Stimulated activated CD8-positive, alpha-beta memory T cell treated with anti-CD3 and anti-CD28 coated beads, Interleukin-12 subunit alpha, Interleukin-12 subunit beta, amount 100 ng/mL, for 24 hours (primary cell): ENCODE measurements at regions not wholly inside any gene's neighbourhood (a gene's known extent, or its start where the extent isn't known, plus 50 kb on each side); places are given as distances from the start of the nearest gene placed in this dataset.
A peak's percentile ranks its signal among the peaks of the same experiment; 100 is the strongest.
"Not testable (repeated sequence)": the region's sequence is repeated elsewhere in the genome, so short reads cannot be mapped to it uniquely, and the experiment has no call there.

Source experiments
- DNase-seq: peaks from one replicate; pipeline ENCODE4 v3.0.0-alpha.2; 2020; ENCODE audit errors: extremely low read depth

DNA sequence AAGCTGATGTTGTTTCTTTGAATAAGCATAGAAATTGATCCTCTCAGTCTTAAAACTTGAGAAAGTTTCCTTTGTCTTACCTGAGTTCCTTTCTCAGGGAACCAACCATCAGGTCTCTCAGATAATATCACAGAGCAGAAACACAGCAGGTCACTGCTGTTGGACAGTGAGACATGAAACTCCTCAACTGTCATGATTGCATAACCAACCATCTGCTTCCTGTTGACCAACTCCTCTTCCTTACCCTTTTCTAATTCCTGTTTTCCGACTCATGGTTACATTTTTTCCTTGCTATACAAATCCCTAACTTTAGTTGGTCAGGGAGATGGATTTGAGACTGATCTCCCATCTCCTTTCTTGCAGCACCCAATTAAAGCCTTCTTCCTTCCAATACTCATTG, 845.3 kb downstream of the FAM181B start:
- no peak for DNase-seq

DNA sequence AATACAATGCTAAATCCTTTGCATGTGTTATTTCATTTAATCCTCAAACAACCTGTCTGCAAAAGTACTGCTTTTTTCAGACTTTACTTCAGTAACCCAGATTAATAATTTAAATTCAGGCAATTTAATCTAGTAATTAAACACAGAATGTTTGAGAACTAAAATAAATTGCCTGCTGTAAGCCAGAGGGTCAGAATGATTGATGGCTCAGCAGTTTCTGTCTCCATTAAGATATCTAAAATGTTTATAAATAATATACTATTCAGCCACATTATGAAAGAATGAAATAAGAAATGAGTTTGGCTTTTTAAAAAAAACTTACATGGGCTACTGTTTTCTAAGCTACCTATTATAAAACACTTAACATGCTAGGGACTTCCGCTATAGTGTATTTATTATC, 846.0 kb downstream of the FAM181B start:
- DNase-seq, result no peak

DNA sequence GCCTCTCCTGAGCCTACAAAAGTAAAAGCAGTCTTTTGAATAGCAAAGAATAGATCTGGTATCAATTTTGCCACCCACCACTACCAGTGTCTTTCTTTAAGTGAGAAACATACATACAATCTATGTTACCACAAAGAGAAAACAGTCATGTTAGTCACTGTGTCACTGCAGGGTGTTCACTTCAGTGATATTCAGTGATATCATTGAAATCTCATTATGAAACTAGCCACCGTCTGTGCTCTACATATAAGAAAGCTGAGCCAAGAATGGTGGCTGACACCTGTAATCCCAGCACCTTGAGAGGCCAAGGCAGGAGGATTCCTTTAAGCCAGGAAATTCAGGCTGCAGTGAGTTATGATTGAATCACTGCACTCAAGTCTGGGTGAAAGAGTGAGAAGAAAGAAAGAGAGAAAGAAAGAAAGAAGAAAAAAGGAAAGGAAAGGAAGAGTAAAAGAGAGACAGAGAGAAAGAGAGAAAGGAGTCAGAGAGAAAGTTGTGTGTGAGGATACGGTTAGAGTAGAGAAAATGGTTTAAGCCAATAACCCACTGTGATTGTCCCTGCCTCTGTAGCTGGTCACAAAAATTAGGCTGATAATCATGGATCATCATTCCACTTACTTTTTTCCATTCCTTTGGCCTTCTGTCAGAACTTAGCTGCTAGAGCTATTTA, 847.1 kb downstream of the FAM181B start:
- DNase-seq, result no peak

DNA sequence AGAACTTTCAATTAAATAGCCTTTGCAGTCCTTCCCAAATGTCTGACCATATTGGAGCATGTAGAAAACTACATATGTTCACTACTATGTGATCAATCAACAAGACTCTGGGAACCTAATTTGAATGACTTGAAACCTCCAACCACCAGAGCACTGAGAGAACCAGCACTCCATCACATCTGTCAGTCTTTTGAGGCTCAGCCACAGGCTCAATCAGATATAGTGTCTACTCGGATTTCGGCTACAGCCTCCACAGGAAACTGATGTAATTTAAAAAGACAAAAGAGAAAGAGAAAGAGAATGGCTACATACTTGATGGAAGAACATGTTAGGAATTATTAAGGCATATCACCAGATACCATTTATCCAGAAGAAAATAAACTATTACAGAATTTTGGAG, 859.0 kb downstream of the FAM181B start:
- no peak for DNase-seq

DNA sequence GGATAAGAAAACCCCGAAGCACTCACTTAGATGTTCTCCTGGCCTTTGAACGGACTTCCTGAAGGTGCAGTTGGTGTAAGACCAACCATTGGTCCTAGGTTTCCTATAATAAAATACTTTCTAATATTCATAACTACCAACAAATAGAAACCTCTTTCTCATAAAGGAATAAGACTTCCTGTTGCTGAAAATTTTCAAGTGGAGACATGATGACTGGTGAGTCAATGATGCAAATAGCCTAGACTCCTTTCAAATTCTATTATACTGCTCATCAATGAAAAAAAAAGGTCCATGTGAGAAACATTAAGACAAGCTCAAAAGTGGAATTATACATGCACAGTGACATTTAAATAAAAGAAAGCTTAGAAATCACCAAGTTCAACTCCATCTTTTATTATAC, 862.8 kb downstream of the FAM181B start:
- no peak for DNase-seq

DNA sequence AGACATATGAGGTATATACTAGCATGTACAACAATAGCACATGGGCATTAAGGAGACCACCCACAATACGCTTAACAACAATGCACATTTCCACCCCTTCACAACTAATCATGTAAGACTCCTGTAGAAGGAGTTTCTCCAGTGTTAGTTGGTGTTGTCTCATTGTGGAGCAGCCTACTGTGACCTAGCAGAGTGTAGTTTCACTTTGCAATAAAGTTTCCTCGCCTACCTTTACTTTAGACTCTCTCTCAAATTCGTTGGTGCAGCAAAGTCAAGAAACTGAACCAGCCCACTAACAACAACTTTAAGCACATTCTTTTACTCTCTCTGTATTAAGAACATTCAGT, 863.6 kb downstream of the FAM181B start:
- DNase-seq, result no peak

DNA sequence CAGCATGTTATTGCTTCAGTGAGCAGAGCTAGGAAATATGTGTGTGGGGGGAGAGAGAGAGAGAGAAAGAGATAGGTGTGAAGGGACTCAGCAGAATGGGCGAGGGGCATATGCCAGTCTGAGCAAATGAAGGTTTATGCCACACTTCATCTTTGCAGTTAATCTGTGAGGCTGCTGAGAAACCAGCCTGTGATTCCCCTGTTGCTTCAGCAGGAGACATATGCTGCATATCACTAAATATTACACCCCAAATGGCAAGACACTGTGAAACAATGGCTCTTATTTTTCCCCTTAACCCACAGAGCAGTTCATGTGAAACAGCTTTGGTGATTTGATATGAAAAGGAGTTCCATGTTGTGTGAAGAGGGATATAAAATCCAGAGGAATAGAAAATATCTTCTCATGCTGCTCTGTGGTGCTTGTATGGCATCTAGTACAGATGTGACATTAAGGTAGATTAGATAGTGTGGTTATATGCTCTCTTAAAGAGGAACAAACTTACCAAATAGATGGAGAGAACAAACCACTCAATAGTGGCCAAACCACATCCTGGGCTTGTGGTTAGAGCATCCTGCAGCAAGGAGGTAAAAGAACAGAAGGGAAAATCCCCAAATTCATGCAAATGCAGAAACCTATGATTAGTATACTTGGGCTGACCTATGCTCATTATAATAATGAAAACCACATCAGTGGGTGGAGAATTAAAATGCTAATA, 864.2 kb downstream of the FAM181B start:
- peak; percentile 61 for DNase-seq

DNA sequence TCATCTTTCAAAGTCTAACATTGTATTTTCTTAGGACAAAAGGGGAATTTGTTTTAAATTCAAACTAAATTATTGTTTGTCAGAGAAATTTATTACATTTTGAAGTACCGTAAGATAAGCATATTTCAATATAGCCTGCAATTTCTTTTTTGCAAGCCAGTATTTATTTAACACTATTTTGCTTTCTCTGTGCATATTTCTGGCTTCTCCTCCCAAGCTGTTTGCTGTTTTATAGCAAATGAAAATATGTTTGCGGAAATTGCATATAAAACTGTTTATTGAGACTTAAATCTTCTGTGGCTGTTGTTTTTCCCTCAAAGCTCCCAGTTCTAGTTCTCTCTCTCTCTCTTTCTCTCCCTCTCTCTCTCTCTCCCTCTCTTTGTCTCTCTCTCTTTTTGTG, 866.8 kb downstream of the FAM181B start:
- no peak for DNase-seq

DNA sequence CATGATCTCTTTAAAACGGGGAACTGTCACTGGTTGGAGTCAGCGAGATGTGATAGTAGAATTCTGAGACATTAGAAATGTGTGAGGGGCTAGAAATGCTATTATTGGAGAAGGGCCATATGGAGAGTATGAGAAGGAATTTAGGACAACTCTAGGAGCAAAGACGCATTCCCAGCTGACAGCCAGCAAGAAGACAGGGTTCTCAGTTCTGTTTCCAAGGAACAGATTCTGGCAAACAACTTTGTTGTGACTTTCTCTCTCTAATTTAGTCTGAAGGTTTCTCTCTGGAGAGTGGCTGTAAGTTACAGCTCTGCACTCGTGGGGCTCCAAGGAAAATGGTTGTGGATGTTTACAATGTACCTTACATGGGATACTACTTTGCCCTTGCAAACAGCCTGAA, 876.3 kb downstream of the FAM181B start:
- no peak for DNase-seq

DNA sequence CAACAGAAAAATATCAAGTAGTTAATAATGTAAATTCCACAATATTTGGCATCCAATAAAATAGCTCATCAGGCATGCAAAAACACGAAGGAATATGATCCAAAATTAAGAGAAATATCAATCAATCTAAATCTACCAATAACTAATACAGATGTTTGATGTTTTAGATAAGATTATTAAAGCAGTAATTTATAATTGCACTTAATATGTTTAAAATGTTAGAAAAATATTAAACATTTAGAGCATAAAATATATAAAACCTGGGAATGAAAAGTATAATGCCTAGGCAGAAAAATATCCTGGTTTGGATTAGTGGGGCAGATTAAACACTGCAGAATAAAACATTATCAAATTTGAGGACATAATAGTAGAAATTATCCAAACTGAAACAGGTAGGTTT, 879.9 kb downstream of the FAM181B start:
- no peak for DNase-seq

DNA sequence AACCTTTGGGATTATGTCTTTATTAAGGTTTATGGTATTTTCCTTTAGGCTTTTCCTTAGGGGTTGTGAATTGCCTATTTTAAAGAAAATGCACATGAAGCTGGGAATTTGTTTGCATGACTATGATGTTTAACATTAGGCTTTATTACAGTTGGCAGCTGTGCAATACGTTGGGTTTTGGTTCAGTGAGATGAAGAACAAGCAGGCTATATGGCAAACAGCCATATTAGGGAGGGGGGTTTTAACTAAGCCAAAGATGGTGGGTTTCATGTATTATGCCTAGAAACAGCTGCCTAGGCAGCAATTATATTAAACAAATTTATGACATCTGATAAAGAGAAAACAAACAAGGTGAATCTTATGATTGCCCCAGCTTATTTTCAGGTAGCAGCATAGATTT, 880.8 kb downstream of the FAM181B start:
- DNase-seq, result no peak

DNA sequence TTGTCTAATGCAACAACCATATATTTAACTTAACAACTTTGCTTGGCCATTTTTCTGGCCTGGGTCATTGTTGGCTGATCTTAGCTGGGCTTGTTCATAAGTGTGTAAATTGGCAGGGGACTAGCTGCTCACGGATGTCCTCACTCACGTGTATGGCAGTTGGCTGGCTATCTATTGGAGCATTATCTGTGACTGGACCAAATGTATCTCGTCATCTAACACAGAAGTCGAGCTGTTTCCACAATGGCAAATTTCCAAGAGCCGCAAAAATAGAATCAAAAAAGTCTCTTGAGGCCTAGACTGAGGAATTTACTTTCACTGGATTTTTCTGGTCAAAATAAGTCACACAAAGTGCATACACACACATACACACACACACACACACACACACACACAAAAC, 893.3 kb downstream of the FAM181B start:
- DNase-seq, result no peak

DNA sequence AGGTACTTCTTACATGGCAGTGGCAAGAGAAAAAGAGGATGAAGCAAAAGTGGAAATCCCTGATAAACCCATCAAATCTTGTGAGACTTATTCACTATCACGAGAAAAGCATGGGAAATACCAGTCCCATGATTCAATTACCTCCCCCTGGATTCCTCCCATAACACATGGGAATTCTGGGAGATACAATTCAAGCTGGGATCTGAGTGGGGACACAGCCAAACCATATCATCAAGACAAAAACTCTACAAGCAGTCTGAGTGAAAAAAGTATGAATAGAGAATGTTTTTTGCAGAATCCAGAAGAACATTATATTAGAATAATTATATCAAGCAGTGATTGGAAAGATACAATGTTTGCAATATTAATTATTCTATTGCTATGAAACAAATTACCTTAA, 893.7 kb downstream of the FAM181B start:
- no peak for DNase-seq

DNA sequence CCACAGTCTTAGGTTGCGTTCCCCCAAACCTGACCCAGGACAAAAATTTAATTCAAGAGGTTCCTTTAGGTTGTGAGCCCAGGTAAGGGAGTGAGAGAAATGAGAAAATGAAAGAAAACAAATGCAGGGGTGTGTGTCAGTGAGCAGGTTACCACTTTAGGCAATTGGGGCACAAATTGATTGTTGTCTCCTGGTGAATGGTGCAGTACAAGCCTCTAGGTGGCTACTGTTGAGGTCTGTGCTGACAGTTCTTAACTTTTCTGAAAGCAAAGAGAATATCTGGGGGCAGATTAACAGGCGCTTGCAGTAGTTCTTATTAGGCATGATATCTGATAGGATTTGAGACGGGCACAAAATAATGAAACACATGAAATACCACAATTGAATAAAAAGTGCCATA, 894.6 kb downstream of the FAM181B start:
- DNase-seq, result no peak

DNA sequence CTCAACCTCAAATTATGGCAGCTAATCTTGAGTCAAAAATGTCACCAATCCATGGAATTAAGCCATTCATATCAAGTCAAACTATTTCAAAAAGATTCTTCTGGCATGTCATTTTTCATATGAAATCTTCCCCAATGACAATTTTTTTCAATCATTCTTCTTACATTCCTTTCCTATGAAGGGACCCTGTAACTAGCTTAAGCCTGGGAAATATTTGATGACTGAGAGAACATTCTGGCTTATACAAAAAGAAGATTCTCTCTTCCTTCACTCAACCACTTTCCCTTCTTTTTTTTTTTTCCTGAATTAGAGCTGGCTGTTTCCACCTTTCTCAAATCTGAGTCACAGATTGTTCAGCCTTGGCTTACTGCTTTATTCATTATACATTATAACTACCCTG, 903.7 kb downstream of the FAM181B start:
- DNase-seq, result no peak

DNA sequence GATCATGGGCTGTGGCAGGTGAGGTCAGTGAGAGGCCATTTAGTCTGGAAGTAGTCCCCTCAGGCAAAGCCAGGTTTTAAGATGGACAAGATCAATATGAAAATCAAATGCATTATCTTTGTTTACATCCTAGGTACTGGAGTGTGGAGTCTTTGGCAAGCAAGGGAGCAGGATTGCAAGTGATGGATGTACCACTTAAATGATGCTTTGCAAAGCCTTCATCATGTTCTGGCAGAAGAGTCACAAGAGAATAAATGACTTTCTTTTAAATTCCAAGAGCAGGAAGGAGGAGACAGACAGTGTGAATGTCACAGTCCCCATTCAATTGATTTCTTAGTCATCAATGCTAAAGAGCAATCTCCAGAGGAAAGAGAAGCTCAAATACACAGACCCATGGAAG, 908.3 kb downstream of the FAM181B start:
- no peak for DNase-seq

DNA sequence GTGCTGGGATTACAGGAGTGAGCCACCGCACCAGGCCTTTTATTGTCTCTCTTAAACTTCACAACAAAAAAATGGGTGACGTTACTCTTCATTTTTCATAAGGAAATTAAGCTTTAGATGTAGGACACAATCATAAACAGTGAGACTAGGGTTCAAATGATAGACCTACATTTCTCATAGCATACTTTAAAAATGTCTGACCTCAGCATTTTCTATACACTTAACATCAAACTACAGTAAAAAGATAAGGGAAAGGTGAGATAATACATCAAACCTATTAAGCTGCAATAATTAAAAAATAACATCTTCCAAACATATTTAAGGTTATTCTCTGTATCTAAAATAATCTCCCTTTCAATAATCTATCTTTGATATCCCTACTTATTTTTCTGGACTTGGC, 914.2 kb downstream of the FAM181B start:
- no peak for DNase-seq

DNA sequence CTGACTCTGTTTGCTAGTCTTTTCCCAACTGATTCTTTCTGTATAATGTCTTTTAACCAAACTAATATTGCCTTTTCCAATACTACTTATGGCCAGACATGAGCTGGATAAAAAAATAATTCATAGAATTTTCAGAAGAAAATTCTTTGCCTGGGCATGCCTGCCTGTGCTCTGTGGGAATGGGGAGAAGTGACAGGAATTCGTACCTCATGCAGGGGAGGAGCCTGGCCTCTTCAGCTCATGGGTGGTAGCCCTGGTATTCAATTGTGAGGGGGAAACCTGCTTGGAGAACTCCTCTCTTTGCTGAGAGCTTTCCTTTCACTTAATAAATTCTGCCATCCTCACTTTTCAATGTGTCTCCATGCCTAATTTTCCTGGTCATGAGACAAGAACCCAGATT, 928.8 kb downstream of the FAM181B start:
- no peak for DNase-seq

DNA sequence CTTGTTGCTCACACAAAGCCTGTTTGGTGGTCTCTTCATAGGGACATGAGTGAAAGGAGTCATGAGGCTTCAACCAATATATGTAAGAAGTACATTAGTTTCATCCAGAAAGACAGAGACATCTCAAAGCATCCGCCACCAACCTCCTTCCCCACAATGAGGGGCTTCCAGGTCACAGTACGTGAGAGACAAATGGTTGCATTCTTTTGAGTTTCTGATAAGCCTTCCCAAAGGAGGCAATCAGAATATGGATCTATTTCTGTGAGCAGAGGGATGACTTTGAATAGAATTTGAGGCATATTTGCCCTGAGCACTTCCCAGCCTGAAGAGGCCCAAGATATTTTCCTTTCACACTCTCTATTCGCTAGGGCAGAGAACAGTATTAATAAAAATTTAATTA, 931.1 kb downstream of the FAM181B start:
- DNase-seq, result no peak

DNA sequence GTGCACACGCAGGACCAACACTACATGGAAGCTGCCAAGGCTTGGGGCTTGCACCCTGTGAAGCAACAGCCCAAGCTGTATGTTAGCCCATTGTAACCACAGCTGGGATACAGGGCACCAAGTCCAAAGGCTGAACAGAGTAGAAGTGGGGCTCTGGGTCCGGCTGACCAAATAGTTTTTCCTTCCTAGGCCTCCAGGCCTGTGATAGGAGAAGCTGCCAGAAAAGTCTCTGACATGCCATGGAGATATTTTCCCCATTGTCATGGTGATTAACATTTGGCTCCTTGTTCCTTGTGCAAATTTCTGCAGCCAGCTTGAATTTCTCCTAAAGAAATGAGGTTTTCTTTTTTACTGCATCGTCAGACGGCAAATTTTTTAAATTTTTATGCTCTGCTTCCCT, 941.2 kb downstream of the FAM181B start:
- DNase-seq, result no peak

DNA sequence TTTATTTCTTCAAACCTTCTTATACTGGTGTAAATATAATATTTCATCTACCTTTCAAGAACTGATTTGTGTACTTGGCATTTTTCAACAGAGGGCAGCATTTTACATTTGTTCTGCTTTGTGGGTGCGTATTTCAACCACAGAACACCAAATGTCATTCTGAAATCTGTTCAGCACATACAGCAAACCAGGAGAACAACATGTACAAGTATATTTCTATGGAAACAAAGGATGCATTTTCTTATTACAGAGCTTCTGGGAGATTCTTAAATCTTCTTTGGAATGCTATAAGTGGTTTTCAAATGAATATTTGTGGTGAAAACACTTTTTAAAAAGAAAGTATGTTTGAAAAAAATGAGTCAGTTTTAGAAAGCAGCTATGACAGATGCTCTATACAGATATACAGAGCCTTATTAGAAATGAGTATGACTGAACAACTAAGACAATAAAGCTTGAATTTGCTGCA, 946.0 kb downstream of the FAM181B start:
- no peak for DNase-seq

DNA sequence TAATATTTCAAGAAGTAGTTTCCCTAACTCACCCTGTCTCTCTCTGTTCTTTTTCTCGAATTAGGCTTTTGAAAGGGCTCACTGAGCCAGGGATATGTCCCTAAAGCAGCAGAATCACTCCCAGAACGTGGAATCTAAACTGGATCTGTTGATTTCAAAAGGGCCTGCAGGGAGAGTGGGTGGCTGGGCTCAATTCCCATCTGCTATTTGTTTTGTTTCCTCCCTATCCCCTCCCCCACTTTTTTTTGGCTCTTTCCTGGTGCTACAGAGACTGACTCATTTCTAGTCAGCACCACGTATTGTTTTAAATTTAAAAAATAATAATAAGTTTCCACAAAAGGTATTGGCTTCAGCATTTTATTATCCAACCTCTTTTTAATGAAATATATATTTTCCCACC, 961.5 kb downstream of the FAM181B start:
- no peak for DNase-seq

DNA sequence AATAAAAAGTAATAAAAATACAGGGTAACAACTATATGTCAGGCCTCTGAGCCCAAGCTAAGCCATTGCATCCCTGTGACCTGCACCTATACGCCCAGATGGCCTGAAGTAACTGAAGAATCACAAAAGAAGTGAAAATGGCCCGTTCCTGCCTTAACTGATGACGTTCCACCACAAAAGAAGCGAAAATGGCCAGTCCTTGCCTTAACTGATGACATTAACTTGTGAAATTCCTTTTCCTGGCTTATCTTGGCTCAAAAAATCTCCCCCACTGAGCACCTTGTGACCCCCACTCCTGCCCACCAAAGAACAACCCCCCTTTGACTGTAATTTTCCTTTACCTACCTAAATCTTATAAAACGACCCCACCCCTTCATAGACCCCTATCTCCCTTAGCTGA, 963.8 kb downstream of the FAM181B start:
- DNase-seq, result not testable (repeated sequence)
